Hematopoietic multipotent progenitor cell treated with erythropoietin and hydrocortisone succinate and interleukin-3 and kit ligand, for 17 days (in vitro differentiated cells): ENCODE measurements at regions not wholly inside any gene's neighbourhood (a gene's known extent, or its start where the extent isn't known, plus 50 kb on each side); places are given as distances from the start of the nearest gene placed in this dataset.
"Not testable (repeated sequence)": the region's sequence is repeated elsewhere in the genome, so short reads cannot be mapped to it uniquely, and the experiment has no call there.

Experiments used
- DNase-seq: peaks from one replicate; pipeline ENCODE4 v3.0.0-alpha.2; 2015; ENCODE audit warnings: low spot score

GRCh38 chrX:43225626-43226328 is 430.3 kb upstream of the MAOA start:
- DNase-seq, result no peak

- no peak for DNase-seq
These were observed 417.6 kb upstream of the MAOA start for GRCh38 chrX:43238461-43238945.

DNA sequence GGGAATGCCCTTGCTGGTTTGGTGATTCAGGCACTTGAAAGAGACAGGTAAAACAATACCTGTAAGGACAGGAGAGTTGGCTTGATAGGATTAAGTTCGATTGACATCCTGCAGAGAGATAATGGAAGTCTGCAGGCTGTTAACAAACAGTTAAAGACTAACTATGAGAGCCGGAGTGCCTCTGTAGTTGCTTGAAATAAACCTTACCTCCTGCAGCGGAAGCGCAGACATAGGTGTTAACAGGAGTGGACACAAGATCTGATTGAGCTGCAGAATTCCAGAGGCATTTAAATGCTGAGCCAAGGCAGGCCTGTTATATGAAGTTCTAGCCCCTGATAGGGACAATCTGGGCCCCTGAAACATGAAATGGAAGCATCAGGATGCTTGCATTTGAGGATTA is 416.7 kb upstream of the MAOA start:
- no peak for DNase-seq

DNA sequence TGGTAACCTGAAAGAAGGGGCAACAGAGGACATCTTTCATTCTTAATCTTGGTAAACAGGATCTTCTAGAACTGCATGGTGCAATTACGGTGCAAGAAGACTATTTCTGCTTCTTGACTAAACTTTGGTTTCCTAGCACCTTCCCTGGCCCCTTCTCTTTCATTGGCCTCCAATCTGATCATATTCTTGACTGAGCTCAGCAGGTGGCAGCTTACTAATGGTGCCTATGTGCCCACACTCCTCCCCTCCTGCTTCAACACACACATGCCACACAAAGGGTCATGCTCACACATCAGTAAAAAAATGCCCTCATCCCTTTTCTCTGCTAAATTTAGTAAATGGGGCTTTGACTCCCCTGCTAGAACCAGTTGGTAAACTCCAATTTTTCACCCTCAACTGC is 400.5 kb upstream of the MAOA start:
- no peak for DNase-seq

- DNase-seq, result no peak
These were observed 389.6 kb upstream of the MAOA start for GRCh38 chrX:43266487-43266886.

- DNase-seq, result no peak
These were observed 388.4 kb upstream of the MAOA start for GRCh38 chrX:43267652-43268051.

GRCh38 chrX:43269201-43269600 is 386.9 kb upstream of the MAOA start:
- no peak for DNase-seq

- no peak for DNase-seq
These were observed 378.2 kb upstream of the MAOA start for GRCh38 chrX:43277879-43278278.

- no peak for DNase-seq
These were observed 377.7 kb upstream of the MAOA start for GRCh38 chrX:43278440-43278839.

DNA sequence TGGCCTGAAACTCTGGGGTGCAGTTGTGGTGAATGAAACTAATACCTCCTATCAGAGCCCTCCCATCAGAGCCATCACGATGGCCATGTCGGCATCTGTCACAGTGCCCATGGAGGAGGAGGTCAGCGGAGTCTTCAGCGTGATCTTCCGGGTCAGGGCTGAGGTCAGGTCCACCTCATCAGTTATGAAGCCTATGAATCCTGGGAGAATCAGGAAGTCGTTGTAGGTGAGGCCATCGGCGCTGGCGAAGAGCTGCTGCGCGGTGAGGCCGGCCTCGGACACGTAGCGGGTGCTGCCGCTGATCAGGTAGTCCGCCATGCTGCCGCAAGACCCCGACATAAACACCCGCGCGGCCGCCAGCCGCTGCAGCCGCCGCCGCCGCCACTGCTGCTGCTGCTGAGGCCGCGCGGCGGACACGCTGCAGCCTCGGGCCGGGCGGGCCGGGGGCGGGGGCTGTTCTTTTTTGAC is 376.7 kb upstream of the MAOA start:
- no peak for DNase-seq

- DNase-seq, result no peak
These were observed 372.9 kb upstream of the MAOA start for GRCh38 chrX:43283187-43283586.

GRCh38 chrX:43311625-43312024 is 344.5 kb upstream of the MAOA start:
- DNase-seq, result not testable (repeated sequence)

DNA sequence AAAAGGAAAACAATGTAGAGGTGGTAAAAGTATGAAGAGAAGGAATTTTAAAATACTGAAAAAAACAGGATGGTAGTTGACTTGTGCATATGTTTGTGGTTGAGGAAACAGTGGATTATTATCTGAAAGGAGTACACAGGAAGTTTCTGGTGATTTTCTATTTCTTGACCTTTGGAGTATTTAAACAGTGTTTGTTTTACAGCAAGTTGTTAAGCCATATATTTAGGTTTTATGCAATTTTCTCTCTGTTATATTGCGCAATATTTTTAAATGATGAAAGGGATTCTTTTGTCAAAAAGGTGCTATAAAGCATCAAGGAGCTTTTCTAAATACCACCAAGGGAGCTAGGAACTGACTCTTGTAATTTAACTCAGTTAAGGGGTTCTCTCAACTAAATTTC is 343.1 kb upstream of the MAOA start:
- no peak for DNase-seq

- DNase-seq, result no peak
These were observed 341.6 kb upstream of the MAOA start for GRCh38 chrX:43314525-43314924.

- no peak for DNase-seq
These were observed 340.5 kb upstream of the MAOA start for GRCh38 chrX:43315622-43316021.

GRCh38 chrX:43316146-43316545 is 340.0 kb upstream of the MAOA start:
- no peak for DNase-seq

DNA sequence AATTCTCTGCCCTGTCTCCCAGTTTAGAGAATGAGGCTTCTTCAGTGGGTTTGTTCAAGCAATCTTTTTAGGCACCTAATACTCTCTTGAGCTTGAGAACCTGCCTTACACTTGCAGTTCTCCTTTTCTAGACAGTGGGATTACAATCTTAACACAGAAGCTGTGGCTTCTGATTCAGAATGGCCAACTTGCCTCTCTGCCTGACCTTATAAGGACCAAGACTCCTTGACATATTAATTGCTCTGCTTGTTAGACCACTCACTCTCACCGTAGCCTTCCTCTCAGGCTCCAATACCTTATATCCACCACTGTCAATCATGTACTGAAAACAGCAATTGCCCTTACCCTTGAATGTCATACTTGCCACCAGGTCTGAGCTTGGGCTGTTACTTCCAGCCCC is 338.7 kb upstream of the MAOA start:
- DNase-seq, result no peak

DNA sequence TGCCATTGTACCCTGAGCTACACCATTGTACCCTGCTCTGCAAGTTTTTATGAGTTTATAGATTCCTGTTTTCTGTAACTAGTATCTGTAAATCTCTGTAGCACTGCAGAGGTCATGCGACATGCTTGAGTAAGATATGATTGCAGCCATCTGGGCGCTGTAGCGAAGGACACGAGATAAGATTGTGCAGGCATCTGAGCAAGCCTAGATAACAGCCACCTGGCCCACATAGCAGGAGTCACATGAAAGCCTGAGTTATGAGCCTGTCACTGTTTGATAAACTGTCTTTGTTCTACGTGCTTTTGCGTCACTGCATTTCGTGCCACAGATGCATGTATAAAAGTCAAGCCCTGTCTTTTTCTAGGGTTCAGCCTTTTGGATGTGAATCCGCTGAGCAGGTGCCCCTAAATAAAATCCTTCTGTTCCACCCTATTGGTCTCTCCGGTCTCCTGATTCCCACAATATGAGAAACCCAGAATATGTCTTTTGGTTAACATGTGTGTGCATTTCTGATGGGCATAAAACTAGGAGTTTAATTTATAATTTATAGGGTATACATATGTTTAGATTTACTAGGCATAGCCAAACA is 327.6 kb upstream of the MAOA start:
- DNase-seq, result no peak

GRCh38 chrX:43333543-43333942 is 322.6 kb upstream of the MAOA start:
- no peak for DNase-seq

GRCh38 chrX:43345166-43345565 is 310.9 kb upstream of the MAOA start:
- no peak for DNase-seq

DNA sequence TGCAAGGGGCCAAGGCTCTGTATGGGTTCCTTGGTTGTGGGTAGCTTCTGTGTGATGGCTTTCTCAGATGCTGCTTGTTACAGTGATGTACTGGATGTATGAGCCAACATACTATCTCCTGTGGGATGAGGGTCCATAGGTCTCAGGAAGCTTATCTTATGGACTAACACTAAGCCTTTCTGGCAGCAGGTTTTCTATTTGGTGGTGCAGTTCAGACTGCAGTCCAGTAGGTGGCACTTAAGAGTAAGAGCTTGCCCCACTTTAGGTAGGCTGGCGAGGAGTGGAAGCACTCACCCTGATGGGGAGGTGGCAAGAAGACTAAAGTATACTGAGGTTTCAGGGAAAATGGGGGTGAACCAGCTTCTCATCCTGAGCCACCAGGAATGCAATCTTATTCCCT is 306.7 kb upstream of the MAOA start:
- peak; percentile 2 for DNase-seq

DNA sequence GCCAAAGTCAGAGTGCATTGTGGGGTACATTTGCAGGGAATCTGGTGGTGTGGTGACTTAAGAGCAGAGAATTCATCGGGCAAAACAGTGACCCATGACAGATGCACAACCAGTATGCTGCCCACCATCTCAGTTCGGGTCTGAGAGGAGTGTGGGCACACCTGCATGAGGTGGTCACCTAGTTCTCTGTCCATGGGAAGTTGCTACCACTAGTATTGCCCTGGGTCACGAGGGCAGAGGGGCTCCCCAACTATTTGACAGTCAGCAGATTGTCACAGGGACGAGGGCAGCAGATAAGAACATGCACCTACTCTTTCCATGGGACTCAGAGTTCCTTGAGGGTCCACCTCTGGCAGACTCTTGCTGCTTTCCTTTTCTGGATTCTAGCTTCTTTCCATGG is 305.2 kb upstream of the MAOA start:
- no peak for DNase-seq

GRCh38 chrX:43357741-43358140 is 298.4 kb upstream of the MAOA start:
- DNase-seq, result no peak

DNA sequence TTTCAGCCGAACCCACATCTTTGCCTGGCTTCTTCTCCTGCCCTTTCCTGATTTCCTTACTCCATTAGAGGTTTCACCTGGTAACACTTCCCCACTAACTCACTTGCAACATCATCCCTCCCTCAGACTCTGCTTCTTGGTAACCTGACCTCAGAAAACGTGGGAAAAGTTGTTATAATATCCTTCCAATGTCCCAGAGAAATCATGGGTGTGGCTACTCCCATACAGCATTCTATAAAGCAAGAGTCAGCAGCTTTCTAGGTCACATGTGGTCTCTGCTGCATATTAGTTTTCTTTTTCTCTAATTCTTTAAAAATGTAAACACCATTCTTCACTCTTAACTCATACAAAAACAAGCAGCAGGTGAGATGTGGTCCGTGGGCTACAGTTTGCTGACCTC is 283.1 kb upstream of the MAOA start:
- DNase-seq, result no peak
